ENCODE measurements at regions not wholly inside any gene's neighbourhood (a gene's known extent, or its start where the extent isn't known, plus 50 kb on each side); places are given as distances from the start of the nearest gene placed in this dataset.

GRCh38 chr6:40171343-40171742, 237.1 kb upstream of the MOCS1 start:
- TF ChIP-seq SUZ12 (IDR thresholded peaks at IDR 0.05; ENCODE audit: extremely low read depth, insufficient read depth, insufficient read length) (no peak), YY1 (IDR thresholded peaks at IDR 0.05; ENCODE audit: insufficient read depth, insufficient read length) (no peak)

Data from NT2/D1 (cell line).